Thyroid gland (tissue), 4 donors: ENCODE measurements at regions not wholly inside any gene's neighbourhood (a gene's known extent, or its start where the extent isn't known, plus 50 kb on each side); places are given as distances from the start of the nearest gene placed in this dataset.

Experiments used
- CTCF ChIP-seq, 6 experiments: fragments of 200-600 bp in 3 of 6; fragments of 450-650 bp in 3 of 6; sonication (generic) in 3 of 6; IDR thresholded peaks; one replicate each; pipeline ENCODE4 v1.5.1; 2016 to 2019; ENCODE audit warnings: antibody characterized with exemption in 6 of 6, mild to moderate bottlenecking in 2 of 6, inconsistent platforms in 1 of 6, moderate library complexity in 1 of 6
- POLR2A ChIP-seq, 2 donors: fragments of 450-650 bp; IDR thresholded peaks; one replicate each; pipeline ENCODE4 v1.6.1; 2017; ENCODE audit warnings: antibody characterized with exemption in 2 of 2, mild to moderate bottlenecking in 2 of 2, moderate library complexity in 1 of 2

DNA sequence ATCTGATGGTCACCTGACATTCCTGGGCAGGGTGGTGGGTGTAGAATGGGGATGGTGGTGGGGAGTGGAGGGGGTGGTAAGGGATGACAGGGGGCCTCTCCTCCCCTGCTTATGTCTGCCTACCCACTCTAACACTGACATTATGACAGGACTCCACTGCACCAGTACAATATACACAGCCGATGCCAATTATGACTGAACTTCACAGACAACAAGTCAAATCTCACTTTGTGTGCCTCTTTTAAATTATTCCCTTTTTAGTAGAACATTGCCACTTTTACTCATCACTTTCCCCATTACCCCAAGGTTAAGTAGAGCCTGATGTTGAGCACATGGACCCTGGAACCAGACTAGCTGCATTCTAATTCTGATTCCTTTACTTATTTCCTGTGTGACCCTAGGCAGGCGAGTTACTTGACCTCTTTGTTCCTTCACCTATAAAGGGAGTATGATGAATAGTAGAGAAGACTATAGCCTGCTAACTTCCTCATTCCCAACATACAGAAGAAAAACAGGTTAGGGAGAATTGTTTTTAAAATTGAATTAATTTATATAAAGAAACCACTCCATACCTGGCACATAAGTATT is 464.7 kb downstream of the DMRT2 start:
- no peak for TF ChIP-seq CTCF (IDR thresholded peaks at IDR 0.05)
- TF ChIP-seq POLR2A (IDR thresholded peaks at IDR 0.05) = no peak
